IMR-90 (cell line): ENCODE measurements at regions not wholly inside any gene's neighbourhood (a gene's known extent, or its start where the extent isn't known, plus 50 kb on each side); places are given as distances from the start of the nearest gene placed in this dataset.
"Not testable (repeated sequence)": the region's sequence is repeated elsewhere in the genome, so short reads cannot be mapped to it uniquely, and the experiment has no call there.

ENCODE experiments used
- ATAC-seq: fragments of 200-7000 bp; cut with Tn5 transposase; 2 replicates; pipeline ENCODE4 v1.9.1; 2020; ENCODE audit warnings: low read depth, mild to moderate bottlenecking, moderate library complexity
- BruUV-seq: library from RNA; stranded (reverse); fragments of 400-500 nt; replicated peaks from 2 replicates; lab custom pipeline; 2021; lab: Mats Ljungman, UMichigan
- CTCF ChIA-PET: fragments of 300-600 bp; formaldehyde crosslinking; extraction: SDS; loops from one replicate; lab custom pipeline; 2021; ENCODE audit warnings: antibody characterized with exemption; lab: Yijun Ruan, JAX
- POLR2A ChIA-PET: fragments of 300-600 bp; sonication (Branson Sonifier 250); formaldehyde crosslinking; loops from one replicate; lab custom pipeline; 2022; ENCODE audit warnings: antibody characterized with exemption; ENCODE audit not compliant: unreplicated experiment; lab: Charles Lee
- DNase-seq: peaks from one replicate; pipeline ENCODE4 v3.0.0; 2013
- H2AFZ ChIP-seq: replicated peaks from 2 replicates; pipeline ENCODE3; 2013; ENCODE audit warnings: low read length, mild to moderate bottlenecking; ENCODE audit not compliant: poor library complexity
- H2AK5ac ChIP-seq: 2 replicates; pipeline ENCODE4 v1.6.1; 2013; ENCODE audit warnings: low read depth, low read length, inconsistent platforms
- H2AK9ac ChIP-seq: replicated peaks from 2 replicates; pipeline ENCODE3; 2013; ENCODE audit warnings: mild to moderate bottlenecking, low read depth, low read length, moderate library complexity; ENCODE audit not compliant: poor library complexity
- H2BK120ac ChIP-seq: 2 replicates; pipeline ENCODE4 v1.6.1; 2013; ENCODE audit warnings: low read depth, low read length, inconsistent platforms
- H2BK15ac ChIP-seq: 3 replicates; pipeline ENCODE4 v1.6.1; 2013; ENCODE audit warnings: low read depth, low read length, inconsistent platforms
- H2BK20ac ChIP-seq: 2 replicates; pipeline ENCODE4 v1.6.1; 2013; ENCODE audit warnings: low read depth, mild to moderate bottlenecking, inconsistent platforms, low read length, moderate library complexity
- H2BK5ac ChIP-seq: 2 replicates; pipeline ENCODE4 v1.6.1; 2013; ENCODE audit warnings: mild to moderate bottlenecking, low read depth, low read length, inconsistent platforms; ENCODE audit not compliant: poor library complexity, severe bottlenecking
- H3K14ac ChIP-seq: replicated peaks from 2 replicates; pipeline ENCODE4 v1.6.1; 2013; ENCODE audit warnings: low read depth, low read length, inconsistent platforms
- H3K18ac ChIP-seq: 2 replicates; pipeline ENCODE4 v1.6.1; 2013; ENCODE audit warnings: low read depth, low read length, control low read depth
- H3K23ac ChIP-seq: 2 replicates; pipeline ENCODE4 v1.6.1; 2013; ENCODE audit warnings: low read depth, low read length, inconsistent platforms
- H3K27ac ChIP-seq: 2 replicates; pipeline ENCODE4 v1.5.1; 2013; ENCODE audit warnings: mild to moderate bottlenecking, control low read depth, low read length; ENCODE audit not compliant: insufficient read depth
- H3K27me3 ChIP-seq: 2 replicates; pipeline ENCODE4 v1.6.1; 2013; ENCODE audit warnings: low read length; ENCODE audit not compliant: control insufficient read depth, insufficient read depth
- H3K36me3 ChIP-seq: 2 replicates; pipeline ENCODE4 v1.6.1; 2013; ENCODE audit warnings: low read length, mixed read lengths; ENCODE audit not compliant: control insufficient read depth, insufficient read depth
- H3K4ac ChIP-seq: 2 replicates; pipeline ENCODE4 v1.6.1; 2013; ENCODE audit warnings: low read depth, low read length, inconsistent platforms
- H3K4me1 ChIP-seq: 2 replicates; pipeline ENCODE4 v1.6.1; 2013; ENCODE audit warnings: low read length, mixed read lengths; ENCODE audit not compliant: control insufficient read depth, insufficient read depth
- H3K4me2 ChIP-seq: 2 replicates; pipeline ENCODE4 v1.6.1; 2013; ENCODE audit warnings: low read depth, mild to moderate bottlenecking, control low read depth, low read length, moderate library complexity
- H3K4me3 ChIP-seq: 2 replicates; pipeline ENCODE4 v1.5.1; 2013; ENCODE audit warnings: low read depth, mild to moderate bottlenecking, control low read depth, low read length, moderate library complexity; ENCODE audit not compliant: insufficient read depth
- H3K56ac ChIP-seq: 2 replicates; pipeline ENCODE4 v1.6.1; 2013; ENCODE audit warnings: low read length, inconsistent platforms; ENCODE audit not compliant: insufficient read depth; ENCODE audit errors: extremely low read depth
- H3K79me1 ChIP-seq, 2 experiments: 2 replicates each; pipeline ENCODE4 v1.6.1; 2013; ENCODE audit warnings: low read length in 2 of 2, inconsistent platforms in 1 of 2, low read depth in 1 of 2
- H3K9ac ChIP-seq: 2 replicates; pipeline ENCODE4 v1.6.1; 2013; ENCODE audit warnings: low read depth, low read length, control low read depth
- H3K9me1 ChIP-seq: 2 replicates; pipeline ENCODE4 v1.6.1; 2013; ENCODE audit warnings: low read length, inconsistent platforms; ENCODE audit not compliant: insufficient read depth
- H3K9me3 ChIP-seq: 2 replicates; pipeline ENCODE4 v1.6.1; 2013; ENCODE audit warnings: low read length; ENCODE audit not compliant: control insufficient read depth, insufficient read depth
- H4K20me1 ChIP-seq: 2 replicates; pipeline ENCODE4 v1.6.1; 2013; ENCODE audit warnings: low read length, inconsistent platforms; ENCODE audit not compliant: insufficient read depth
- H4K5ac ChIP-seq: 2 replicates; pipeline ENCODE4 v1.6.1; 2013; ENCODE audit warnings: mild to moderate bottlenecking, low read depth, low read length, control low read depth
- H4K8ac ChIP-seq, 2 experiments: 2 replicates each; pipeline ENCODE4 v1.6.1; 2013; ENCODE audit warnings: low read depth in 2 of 2, low read length in 2 of 2, control low read depth in 1 of 2, inconsistent platforms in 1 of 2
- H4K91ac ChIP-seq: 2 replicates; pipeline ENCODE4 v1.6.1; 2013; ENCODE audit warnings: low read depth, low read length, inconsistent platforms; ENCODE audit not compliant: insufficient read depth
- whole genome bisulfite sequencing, 2 experiments: methylation state at CpG; one replicate each; pipeline versions ENCODE4 v1.1.5 to v1.1.7; 2013; ENCODE audit warnings: missing lambda C conversion rate in 2 of 2; ENCODE audit not compliant: insufficient read length in 1 of 2; ENCODE audit errors: extremely low coverage in 2 of 2; 5-methylcytosine and 5-hydroxymethylcytosine counted together
- dilution Hi-C: fragments of 300-500 bp; cut with HindIII; formaldehyde crosslinking; loops from one replicate; pipeline ENCODE4 v1.14.3; 2018; ENCODE audit warnings: low sequenced_read_pairs; ENCODE audit not compliant: unreplicated experiment
- in situ Hi-C: fragments of 300-500 bp; cut with MboI; formaldehyde crosslinking; loops from 3 replicates; pipeline ENCODE4 v1.14.3; 2019; ENCODE audit warnings: low sequenced_read_pairs, inconsistent platforms, mixed read lengths
- intact Hi-C: fragments of 100-400 bp; cut with micrococcal nuclease; formaldehyde crosslinking; loops from 2 replicates; pipeline ENCODE4 v1.10.0; 2022

- H3K79me1 ChIP-seq, H3K36me3 ChIP-seq, H2BK5ac ChIP-seq, H2AK9ac ChIP-seq, POLR2A ChIA-PET, H3K4me3 ChIP-seq, BruUV-seq, H3K14ac ChIP-seq, H2BK120ac ChIP-seq, in situ Hi-C loops, H3K56ac ChIP-seq, H2AFZ ChIP-seq, H3K9ac ChIP-seq, H3K9me3 ChIP-seq, H3K18ac ChIP-seq, H4K8ac ChIP-seq, CTCF ChIA-PET, H3K4me1 ChIP-seq, ATAC-seq, H4K5ac ChIP-seq, H3K4ac ChIP-seq, H4K20me1 ChIP-seq, H2BK15ac ChIP-seq, intact Hi-C loops, dilution Hi-C loops, H3K23ac ChIP-seq, H4K91ac ChIP-seq, H3K9me1 ChIP-seq, H3K4me2 ChIP-seq, H3K27me3 ChIP-seq, H2AK5ac ChIP-seq, H2BK20ac ChIP-seq, H3K27ac ChIP-seq, DNase-seq: not testable (repeated sequence)
- WGBS, 2 experiments: no CpG with 5 or more reads among the region's 3 CpGs
Measured at GRCh38 chr14:106750089-106750488, 1223.7 kb downstream of the TMEM121 start.

DNA sequence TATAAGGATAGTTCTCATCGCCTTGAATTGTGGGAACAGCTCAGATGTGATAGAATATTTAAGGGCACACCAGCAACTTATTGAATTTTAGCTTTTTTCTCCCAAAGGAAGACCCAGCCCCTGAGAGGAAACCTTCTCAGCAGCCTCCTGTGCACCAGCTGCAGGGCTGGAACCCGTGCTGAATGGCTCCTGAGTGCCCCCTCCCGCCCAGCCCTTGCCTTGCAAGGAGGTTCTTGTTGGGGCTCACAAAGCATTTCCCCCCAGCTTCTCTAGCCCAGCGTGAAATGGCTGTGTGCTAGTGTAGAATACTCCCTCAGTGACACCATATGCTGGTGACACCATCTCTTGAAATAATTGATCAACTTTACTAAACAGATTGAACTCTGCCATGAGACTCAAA is 1227.4 kb downstream of the TMEM121 start:
- CTCF ChIA-PET, ATAC-seq, H2BK15ac ChIP-seq: not testable (repeated sequence)

More for the DNA sequence above, 1227.4 kb downstream of the TMEM121 start:
- DNase-seq, H3K4me2 ChIP-seq, H3K14ac ChIP-seq, in situ Hi-C loops, H3K27ac ChIP-seq, H3K79me1 ChIP-seq, H4K8ac ChIP-seq, H3K27me3 ChIP-seq, H3K18ac ChIP-seq, H3K23ac ChIP-seq, intact Hi-C loops, H2BK120ac ChIP-seq, H2BK20ac ChIP-seq, H2BK5ac ChIP-seq, H3K4me3 ChIP-seq, H4K91ac ChIP-seq, H3K9ac ChIP-seq, H4K5ac ChIP-seq, H2AFZ ChIP-seq, H3K9me3 ChIP-seq, H3K9me1 ChIP-seq, H4K20me1 ChIP-seq, H3K4ac ChIP-seq, POLR2A ChIA-PET, H3K4me1 ChIP-seq, H3K36me3 ChIP-seq, BruUV-seq, H2AK5ac ChIP-seq, dilution Hi-C loops, H3K56ac ChIP-seq, H2AK9ac ChIP-seq: not testable (repeated sequence)
- WGBS, 2 experiments: no CpG with 5 or more reads among the region's 4 CpGs
